ENCODE measurements at regions not wholly inside any gene's neighbourhood (a gene's known extent, or its start where the extent isn't known, plus 50 kb on each side); places are given as distances from the start of the nearest gene placed in this dataset.

GRCh38 chr5:74199005-74199404 lies 441.5 kb downstream of the ENC1 start:
- H3K9me3 ChIP-seq: peaks cover 4% of the 10 kb centered on the region; the same call in 1 of the 2 replicates
- peaks cover 36% of the 10 kb centered on the region for H3K4me1 ChIP-seq
- H4K20me1 ChIP-seq: no peaks in the 10 kb centered on the region
- TF ChIP-seq Cebpa-rat (IDR thresholded peaks at IDR 0.05): no peak
- no peak overlapping the region for H3K9ac ChIP-seq
- no peak overlapping the region for H3K4me3 ChIP-seq
- no peak overlapping the region for H3K4me2 ChIP-seq
- no peaks in the 10 kb centered on the region for H3K27me3 ChIP-seq
- H3K36me3 ChIP-seq: no peaks in the 10 kb centered on the region
- no peak overlapping the region for H3K27ac ChIP-seq

- TF ChIP-seq Cebpa-rat (IDR thresholded peaks at IDR 0.05): no peak
- no peak overlapping the region for H3K27ac ChIP-seq
- H3K4me3 ChIP-seq: no peak overlapping the region
Observed at GRCh38 chr5:74198156-74198555, 442.4 kb downstream of the ENC1 start.

GRCh38 chr5:74196233-74196632 lies 444.3 kb downstream of the ENC1 start:
- no peak overlapping the region for H3K4me2 ChIP-seq
- H3K4me1 ChIP-seq: peaks cover 36% of the 10 kb centered on the region
- H3K9ac ChIP-seq: no peak overlapping the region
- H3K36me3 ChIP-seq: no peaks in the 10 kb centered on the region
- H3K4me3 ChIP-seq: no peak overlapping the region
- no peaks in the 10 kb centered on the region for H4K20me1 ChIP-seq
- peaks cover 7% of the 10 kb centered on the region; the same call in 1 of the 2 replicates for H3K9me3 ChIP-seq
- H3K27ac ChIP-seq: no peak overlapping the region
- TF ChIP-seq Cebpa-rat (IDR thresholded peaks at IDR 0.05): no peak
- H3K27me3 ChIP-seq: no peaks in the 10 kb centered on the region

More at GRCh38 chr5:74198156-74198555, 442.4 kb downstream of the ENC1 start:
- no peak overlapping the region for H3K4me2 ChIP-seq
- H3K4me1 ChIP-seq: peaks cover 38% of the 10 kb centered on the region
- no peaks in the 10 kb centered on the region for H4K20me1 ChIP-seq
- H3K27me3 ChIP-seq: no peaks in the 10 kb centered on the region
- H3K36me3 ChIP-seq: no peaks in the 10 kb centered on the region
- peaks cover 7% of the 10 kb centered on the region; the same call in 1 of the 2 replicates for H3K9me3 ChIP-seq
- H3K9ac ChIP-seq: no peak overlapping the region

GRCh38 chr5:74194196-74194595 lies 446.3 kb downstream of the ENC1 start:
- H3K4me1 ChIP-seq: peaks cover 22% of the 10 kb centered on the region
- no peak for TF ChIP-seq Cebpa-rat (IDR thresholded peaks at IDR 0.05)

GRCh38 chr5:74192606-74193299 lies 447.8 kb downstream of the ENC1 start:
- Histone ChIP-seq H3K27me3 (no peaks in the 10 kb centered on the region), H3K4me1 (peaks cover 17% of the 10 kb centered on the region), H3K9ac (peak overlapping the region; percentile 10; the same call in 1 of the 2 replicates), H3K9me3 (peaks cover 11% of the 10 kb centered on the region; the same call in 1 of the 2 replicates), H3K4me3 (no peak overlapping the region), H3K4me2 (peak overlapping the region; percentile 72), H3K36me3 (no peaks in the 10 kb centered on the region), H3K27ac (peak overlapping the region; percentile 31; the same call in 1 of the 2 replicates), H4K20me1 (no peaks in the 10 kb centered on the region)
- no peak for TF ChIP-seq Cebpa-rat (IDR thresholded peaks at IDR 0.05)

More at GRCh38 chr5:74194196-74194595, 446.3 kb downstream of the ENC1 start:
- no peak overlapping the region for H3K4me2 ChIP-seq
- H3K36me3 ChIP-seq: no peaks in the 10 kb centered on the region
- no peak overlapping the region for H3K4me3 ChIP-seq
- H3K27me3 ChIP-seq: no peaks in the 10 kb centered on the region
- H3K9ac ChIP-seq: no peak overlapping the region
- H3K9me3 ChIP-seq: peaks cover 8% of the 10 kb centered on the region; the same call in 1 of the 2 replicates
- no peak overlapping the region for H3K27ac ChIP-seq
- no peaks in the 10 kb centered on the region for H4K20me1 ChIP-seq

- no peak overlapping the region for H3K9ac ChIP-seq
- no peak overlapping the region for H3K4me2 ChIP-seq
- peaks cover 4% of the 10 kb centered on the region; the same call in 1 of the 2 replicates for H3K9me3 ChIP-seq
- H4K20me1 ChIP-seq: no peaks in the 10 kb centered on the region
- TF ChIP-seq Cebpa-rat (IDR thresholded peaks at IDR 0.05): no peak
- no peak overlapping the region for H3K27ac ChIP-seq
- H3K4me3 ChIP-seq: no peak overlapping the region
- no peaks in the 10 kb centered on the region for H3K36me3 ChIP-seq
- peaks cover 17% of the 10 kb centered on the region for H3K4me1 ChIP-seq
- no peaks in the 10 kb centered on the region for H3K27me3 ChIP-seq
Observed at GRCh38 chr5:74188351-74189105, 452.0 kb downstream of the ENC1 start.

- peaks cover 4% of the 10 kb centered on the region; the same call in 1 of the 2 replicates for H3K9me3 ChIP-seq
- no peaks in the 10 kb centered on the region for H4K20me1 ChIP-seq
- no peak overlapping the region for H3K27ac ChIP-seq
- no peak overlapping the region for H3K4me3 ChIP-seq
- no peaks in the 10 kb centered on the region for H3K36me3 ChIP-seq
- H3K4me2 ChIP-seq: no peak overlapping the region
- H3K27me3 ChIP-seq: no peaks in the 10 kb centered on the region
- H3K9ac ChIP-seq: no peak overlapping the region
- no peak for TF ChIP-seq Cebpa-rat (IDR thresholded peaks at IDR 0.05)
- H3K4me1 ChIP-seq: peaks cover 10% of the 10 kb centered on the region
Observed at GRCh38 chr5:74187757-74188156, 452.8 kb downstream of the ENC1 start.

- no peaks in the 10 kb centered on the region for H3K4me1 ChIP-seq
- H3K4me3 ChIP-seq: no peak overlapping the region
- H3K9me3 ChIP-seq: peaks cover 4% of the 10 kb centered on the region; the same call in 1 of the 2 replicates
- no peak for TF ChIP-seq Cebpa-rat (IDR thresholded peaks at IDR 0.05)
- H3K4me2 ChIP-seq: no peak overlapping the region
- no peaks in the 10 kb centered on the region for H4K20me1 ChIP-seq
- H3K9ac ChIP-seq: no peak overlapping the region
- H3K36me3 ChIP-seq: no peaks in the 10 kb centered on the region
- H3K27ac ChIP-seq: no peak overlapping the region
- H3K27me3 ChIP-seq: no peaks in the 10 kb centered on the region
Observed at GRCh38 chr5:74186356-74187315, 453.9 kb downstream of the ENC1 start.

GRCh38 chr5:74185599-74185998 lies 454.9 kb downstream of the ENC1 start:
- H3K4me1 ChIP-seq: no peaks in the 10 kb centered on the region

More at GRCh38 chr5:74185599-74185998, 454.9 kb downstream of the ENC1 start:
- TF ChIP-seq Cebpa-rat (IDR thresholded peaks at IDR 0.05): no peak
- H3K9me3 ChIP-seq: peaks cover 4% of the 10 kb centered on the region; the same call in 1 of the 2 replicates
- no peak overlapping the region for H3K4me3 ChIP-seq
- H4K20me1 ChIP-seq: no peaks in the 10 kb centered on the region
- H3K4me2 ChIP-seq: no peak overlapping the region
- no peaks in the 10 kb centered on the region for H3K36me3 ChIP-seq
- H3K27me3 ChIP-seq: no peaks in the 10 kb centered on the region
- H3K9ac ChIP-seq: no peak overlapping the region
- H3K27ac ChIP-seq: no peak overlapping the region
